Skeletal muscle tissue (tissue), 3 donors: ENCODE measurements at regions not wholly inside any gene's neighbourhood (a gene's known extent, or its start where the extent isn't known, plus 50 kb on each side); places are given as distances from the start of the nearest gene placed in this dataset.

ENCODE experiments used
- H3K27ac ChIP-seq: one replicate; pipeline ENCODE4 v1.7.0; 2013; ENCODE audit warnings: mild to moderate bottlenecking, low read depth, low read length, inconsistent platforms
- H3K27me3 ChIP-seq, 3 donors: one replicate each; pipeline ENCODE4 v1.7.0; 2013; ENCODE audit warnings: low read length in 3 of 3; ENCODE audit not compliant: control insufficient read depth in 3 of 3, insufficient read depth in 3 of 3
- H3K36me3 ChIP-seq, 3 donors: one replicate each; pipeline ENCODE4 v1.7.0; 2013; ENCODE audit warnings: low read length in 3 of 3; ENCODE audit not compliant: control insufficient read depth in 3 of 3, insufficient read depth in 3 of 3
- H3K4me1 ChIP-seq, 3 donors: one replicate each; pipeline ENCODE4 v1.7.0; 2013; ENCODE audit warnings: low read length in 3 of 3, mild to moderate bottlenecking in 3 of 3; ENCODE audit not compliant: control insufficient read depth in 3 of 3, insufficient read depth in 3 of 3
- H3K4me3 ChIP-seq, 3 donors: one replicate each; pipeline ENCODE4 v1.7.0; 2013; ENCODE audit warnings: low read length in 3 of 3
- H3K9ac ChIP-seq, 3 donors: one replicate each; pipeline ENCODE4 v1.7.0; 2013; ENCODE audit warnings: low read length in 3 of 3, mild to moderate bottlenecking in 3 of 3, moderate library complexity in 2 of 3, low read depth in 1 of 3
- H3K9me3 ChIP-seq, 3 donors: one replicate each; pipeline ENCODE4 v1.7.0; 2013; ENCODE audit warnings: low read length in 3 of 3; ENCODE audit not compliant: control insufficient read depth in 3 of 3
- donor health status: Osteomylitis.

DNA sequence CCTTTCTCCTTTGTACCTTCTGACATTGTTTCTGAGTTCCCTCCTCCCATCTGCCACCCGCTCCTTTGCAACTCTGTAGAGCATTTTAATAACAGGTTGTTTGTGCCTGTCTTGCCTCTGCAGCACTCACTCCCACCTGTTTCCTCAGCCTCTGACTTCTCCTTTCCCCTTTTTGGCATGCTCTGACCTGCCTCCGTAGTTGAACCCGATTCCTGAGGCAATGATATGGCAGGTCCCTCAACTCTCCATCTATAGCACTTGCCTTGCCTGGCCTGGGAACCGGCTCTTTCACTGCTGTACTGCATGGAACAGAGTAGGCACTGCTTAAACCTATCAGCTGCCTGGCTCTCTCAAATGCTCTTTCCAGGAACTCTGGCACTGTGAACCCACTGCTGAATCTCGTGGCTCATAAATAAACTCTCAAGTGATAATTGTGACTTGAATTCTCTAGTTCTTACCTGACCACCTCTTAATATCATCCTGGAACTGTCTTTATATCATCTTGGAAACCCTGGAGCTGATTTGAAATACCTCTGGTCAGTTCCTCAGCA lies 50.3 kb downstream of the UTRN start:
- peak overlapping the region in 1 of 3 donors; percentile 8 for H3K9ac ChIP-seq
- H3K27me3 ChIP-seq: no peaks in the 10 kb centered on the region
- H3K36me3 ChIP-seq: no peaks in the 10 kb centered on the region
- H3K27ac ChIP-seq: no peak overlapping the region
- H3K4me3 ChIP-seq: peak overlapping the region in 2 of 3 donors; percentile 55 to 67
- H3K9me3 ChIP-seq: no peaks in the 10 kb centered on the region
- H3K4me1 ChIP-seq: peaks cover 33 to 47% (median 39%) of the 10 kb centered on the region in 3 donors

DNA sequence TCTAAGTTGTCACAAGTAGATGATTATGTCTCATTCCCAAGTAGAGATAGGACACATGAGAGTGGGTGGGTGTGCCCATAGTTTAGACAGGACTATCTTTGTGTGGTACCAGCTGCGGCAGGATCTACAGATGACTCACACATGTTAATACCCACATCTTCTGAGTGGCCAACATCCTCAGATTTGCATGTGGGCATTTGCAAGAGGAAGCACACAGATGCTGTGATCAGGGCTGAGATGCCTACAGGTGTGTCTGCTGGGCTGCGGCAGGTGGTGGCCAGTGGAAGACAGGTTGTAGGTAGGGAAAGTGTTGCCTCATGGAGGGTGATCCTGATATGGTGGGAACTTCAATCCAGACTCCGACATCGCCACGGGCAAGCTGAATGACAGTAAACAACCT lies 50.8 kb downstream of the UTRN start:
- peaks cover 31 to 45% (median 35%) of the 10 kb centered on the region in 3 donors for H3K4me1 ChIP-seq
- H3K9me3 ChIP-seq: no peaks in the 10 kb centered on the region
- H3K4me3 ChIP-seq: no peak overlapping the region
- no peak overlapping the region for H3K9ac ChIP-seq
- no peaks in the 10 kb centered on the region for H3K27me3 ChIP-seq
- H3K36me3 ChIP-seq: no peaks in the 10 kb centered on the region
- no peak overlapping the region for H3K27ac ChIP-seq

DNA sequence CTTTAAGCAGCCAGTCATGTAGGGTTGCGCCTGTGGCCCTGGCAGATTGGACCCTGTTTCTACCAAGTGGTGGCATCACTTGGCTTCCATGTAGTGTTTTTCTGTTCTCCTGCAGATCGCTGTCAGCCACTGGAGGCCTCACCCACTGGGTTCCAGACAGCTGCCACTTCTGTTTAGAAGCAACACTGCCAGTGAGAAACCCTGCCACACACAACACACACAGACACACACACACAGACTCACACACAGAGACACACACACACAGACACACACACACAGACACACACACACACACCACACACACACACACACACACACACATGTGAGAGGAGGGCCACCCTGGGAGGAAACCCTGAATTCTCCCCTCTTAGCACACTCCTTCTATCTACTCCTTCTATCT lies 51.8 kb downstream of the UTRN start:
- H3K27ac ChIP-seq: no peak overlapping the region
- H3K27me3 ChIP-seq: no peaks in the 10 kb centered on the region
- no peaks in the 10 kb centered on the region for H3K9me3 ChIP-seq
- no peaks in the 10 kb centered on the region for H3K36me3 ChIP-seq
- H3K9ac ChIP-seq: no peak overlapping the region
- no peak overlapping the region for H3K4me3 ChIP-seq
- H3K4me1 ChIP-seq: peaks cover 28 to 45% (median 32%) of the 10 kb centered on the region in 3 donors

DNA sequence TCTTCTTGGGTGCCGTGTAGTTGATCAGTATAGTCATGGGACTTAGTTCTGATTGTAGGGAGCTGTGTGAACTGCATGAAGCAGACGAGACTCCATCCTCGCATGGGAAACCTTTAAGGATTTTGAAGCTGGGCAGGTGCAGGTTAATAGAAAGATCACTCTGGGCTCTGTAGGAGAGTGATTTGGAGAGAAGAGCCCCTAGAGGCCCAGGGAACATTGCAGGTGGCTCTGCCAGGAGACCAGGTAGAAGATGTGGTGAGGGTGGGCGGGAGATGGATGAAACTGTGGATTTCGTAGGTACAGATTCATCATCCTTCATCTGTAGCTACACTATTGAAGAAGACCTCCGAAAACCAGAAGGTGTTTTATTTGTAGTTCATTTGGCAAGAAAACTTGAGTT lies 53.3 kb downstream of the UTRN start:
- Histone ChIP-seq H3K4me1 (peaks cover 28 to 47% (median 35%) of the 10 kb centered on the region in 3 donors), H3K36me3 (no peaks in the 10 kb centered on the region), H3K9ac (no peak overlapping the region), H3K27ac (no peak overlapping the region), H3K27me3 (no peaks in the 10 kb centered on the region), H3K4me3 (no peak overlapping the region), H3K9me3 (no peaks in the 10 kb centered on the region)

DNA sequence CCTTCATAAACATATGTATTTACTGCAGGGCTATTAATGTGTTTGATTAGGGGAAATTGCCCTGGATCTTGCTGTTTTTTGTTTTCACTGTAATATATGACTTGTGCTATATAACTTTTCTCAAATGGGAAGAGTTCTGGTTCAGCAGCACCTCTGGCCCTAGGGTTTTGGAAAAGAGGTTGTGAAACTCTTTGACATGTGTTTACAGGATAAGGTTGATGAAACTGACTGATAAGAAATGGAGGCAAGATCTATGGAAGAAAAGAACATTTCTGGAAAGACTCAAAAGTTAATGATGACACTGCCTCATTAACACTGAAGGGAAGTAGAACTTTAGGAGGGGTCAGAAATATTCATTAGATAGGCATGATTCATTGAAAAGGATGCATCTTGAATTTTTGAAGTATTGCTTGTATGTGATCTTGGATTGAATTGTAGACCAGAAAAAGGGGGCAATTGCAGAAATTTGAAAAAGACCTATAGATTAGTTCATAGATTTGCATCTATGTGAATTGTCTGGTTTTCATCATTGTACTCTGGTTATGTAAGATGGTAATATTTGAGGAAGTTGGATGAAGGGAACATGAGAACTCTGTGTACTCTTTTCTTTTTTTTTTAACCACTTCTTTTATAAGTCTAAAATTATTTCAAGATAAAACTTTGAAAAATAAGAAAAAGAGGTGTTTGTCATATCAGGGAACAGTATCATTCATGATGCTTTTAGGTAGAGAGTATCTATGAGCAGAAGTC lies 54.0 kb downstream of the UTRN start:
- H3K9ac ChIP-seq: no peak overlapping the region
- H3K27me3 ChIP-seq: no peaks in the 10 kb centered on the region
- no peak overlapping the region for H3K4me3 ChIP-seq
- H3K36me3 ChIP-seq: no peaks in the 10 kb centered on the region
- H3K27ac ChIP-seq: no peak overlapping the region
- peaks cover 34 to 47% (median 35%) of the 10 kb centered on the region in 3 donors for H3K4me1 ChIP-seq
- no peaks in the 10 kb centered on the region for H3K9me3 ChIP-seq

DNA sequence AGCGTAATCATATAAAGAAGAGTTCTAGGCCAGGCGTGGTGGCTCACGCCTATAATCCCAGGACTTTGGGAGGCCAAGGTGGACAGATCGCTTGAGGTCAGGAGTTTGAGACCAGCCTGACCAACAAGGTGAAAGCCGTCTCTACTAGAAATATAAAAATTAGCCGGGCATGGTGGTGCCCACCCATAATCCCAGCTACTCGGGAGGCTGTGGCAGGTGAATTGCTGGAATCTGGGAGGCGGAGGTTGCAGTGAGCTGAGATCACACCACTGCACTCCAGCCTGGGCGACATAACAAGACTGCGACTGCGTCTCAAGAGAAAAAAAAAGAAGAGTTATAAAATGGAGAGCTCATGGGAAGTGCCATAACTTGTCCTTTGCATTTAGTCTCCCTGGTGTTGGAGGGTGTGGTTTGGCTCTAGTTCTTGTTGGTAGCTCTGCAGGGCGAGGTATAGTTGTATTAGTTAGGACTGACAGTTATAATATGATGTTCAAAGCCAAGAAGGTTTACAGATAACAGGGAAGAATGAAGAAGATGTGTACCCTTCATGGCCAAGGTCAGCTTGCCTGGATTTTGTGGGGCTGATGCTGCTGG lies 54.8 kb downstream of the UTRN start:
- Histone ChIP-seq H3K27me3 (no peaks in the 10 kb centered on the region), H3K9me3 (no peaks in the 10 kb centered on the region), H3K4me1 (peaks cover 28 to 40% (median 30%) of the 10 kb centered on the region in 3 donors), H3K4me3 (no peak overlapping the region), H3K36me3 (no peaks in the 10 kb centered on the region), H3K9ac (no peak overlapping the region), H3K27ac (no peak overlapping the region)

DNA sequence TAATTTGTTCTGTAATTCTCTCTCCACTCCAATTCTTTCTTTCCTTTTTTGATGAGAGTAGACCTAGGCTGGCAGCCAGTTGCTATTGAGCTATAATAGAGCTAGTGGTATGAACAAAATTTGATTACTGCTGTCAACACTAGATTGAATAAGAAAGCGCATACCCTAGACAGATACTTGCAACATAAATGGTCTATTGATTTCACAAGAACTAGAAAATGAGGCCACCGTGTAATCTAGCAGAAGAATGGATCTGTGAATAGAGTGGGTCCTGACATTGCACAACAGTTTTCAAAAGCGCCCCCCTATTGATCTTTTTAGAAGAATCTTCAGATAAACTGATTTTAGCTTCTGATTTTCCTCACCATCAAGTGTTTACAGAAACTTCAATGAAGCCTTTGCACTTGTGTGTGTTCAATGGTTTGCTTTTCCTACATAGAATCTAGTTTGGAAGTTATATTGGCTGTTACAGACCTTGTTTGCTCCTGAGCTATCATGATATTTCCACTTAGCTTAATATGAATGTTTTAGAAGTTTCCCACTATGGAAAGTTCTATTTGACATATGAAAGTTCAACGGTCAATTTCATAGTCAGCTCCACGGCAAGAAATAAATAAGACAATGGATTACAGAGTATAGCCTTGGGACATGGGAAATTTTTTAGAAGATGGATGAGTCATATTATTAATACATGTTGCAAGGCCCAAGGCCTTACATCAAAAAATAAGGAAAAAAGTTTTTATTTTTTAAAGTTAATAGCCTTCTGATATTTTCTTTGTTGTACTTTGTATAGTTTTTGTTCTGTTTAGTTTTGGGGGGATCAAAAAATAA lies 55.6 kb downstream of the UTRN start:
- Histone ChIP-seq H3K4me3 (no peak overlapping the region), H3K4me1 (peaks cover 22 to 32% (median 22%) of the 10 kb centered on the region in 3 donors), H3K27me3 (no peaks in the 10 kb centered on the region), H3K9ac (no peak overlapping the region), H3K36me3 (no peaks in the 10 kb centered on the region), H3K27ac (no peak overlapping the region), H3K9me3 (no peaks in the 10 kb centered on the region)

DNA sequence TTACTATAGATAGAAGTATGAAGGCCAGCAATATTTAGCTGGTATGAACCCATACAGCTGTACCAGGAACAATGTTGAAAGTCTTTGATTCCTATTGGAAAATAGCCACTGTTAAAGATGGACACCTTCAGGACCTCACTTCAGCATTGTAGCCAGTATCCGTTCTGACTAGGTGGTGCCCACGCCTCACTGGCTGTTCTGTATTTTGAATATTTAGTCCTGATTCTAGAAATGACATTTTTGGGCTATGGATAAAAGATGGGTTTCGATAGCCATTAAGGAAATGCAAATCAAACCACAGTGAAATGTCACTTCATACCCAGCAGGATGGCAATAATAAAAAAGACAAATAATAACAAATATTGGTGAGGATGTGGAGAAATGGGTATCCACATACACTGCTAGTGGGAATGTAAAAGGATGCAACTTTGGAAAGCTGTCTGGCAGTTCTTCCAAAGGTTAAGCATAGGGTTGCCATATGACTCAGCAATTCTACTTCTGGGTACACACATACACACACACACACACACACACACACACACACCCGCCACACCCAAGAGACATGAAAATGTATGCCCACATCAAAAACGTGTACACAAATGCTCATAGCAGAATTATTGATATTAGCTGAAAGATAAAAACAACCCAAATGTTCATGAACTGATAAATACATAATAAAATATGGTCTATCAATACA lies 56.8 kb downstream of the UTRN start:
- Histone ChIP-seq H3K9me3 (no peaks in the 10 kb centered on the region), H3K4me3 (no peak overlapping the region), H3K36me3 (no peaks in the 10 kb centered on the region), H3K9ac (no peak overlapping the region), H3K27ac (no peak overlapping the region), H3K4me1 (peaks cover 16 to 24% (median 21%) of the 10 kb centered on the region in 3 donors), H3K27me3 (no peaks in the 10 kb centered on the region)

DNA sequence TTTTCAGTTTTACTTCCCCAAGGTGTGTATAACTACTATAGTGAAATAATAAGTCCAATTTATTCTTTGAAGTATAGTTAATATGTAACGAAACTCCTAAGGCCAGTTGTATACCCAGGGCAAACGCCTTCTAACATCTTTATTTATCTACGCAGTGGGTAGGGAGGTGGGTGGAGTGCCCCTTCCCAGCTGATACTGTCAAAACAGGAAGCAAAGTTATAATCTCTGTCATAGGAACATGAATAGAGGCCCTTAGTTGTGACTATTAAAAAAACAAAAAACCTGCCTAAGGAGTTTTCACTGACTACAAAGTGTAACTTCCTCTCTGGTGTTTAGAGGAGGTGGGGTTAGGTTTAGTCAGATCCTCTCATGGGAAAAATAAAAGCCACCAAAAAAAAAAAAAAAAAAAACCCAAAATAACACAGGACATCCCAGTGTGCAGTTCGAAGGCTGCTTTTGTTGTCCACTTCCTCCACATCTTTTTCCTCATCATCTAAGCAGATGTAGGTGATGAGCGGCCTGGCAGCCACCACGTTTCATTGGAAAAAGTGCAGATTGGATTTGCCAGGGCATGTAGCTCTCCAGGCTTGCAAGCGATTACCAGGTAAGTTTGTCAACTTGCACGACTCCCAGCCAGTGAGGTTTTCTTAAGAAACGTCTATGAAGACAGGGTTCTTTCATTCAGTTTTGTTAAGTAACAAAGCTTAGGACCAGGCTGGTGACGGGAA lies 58.7 kb downstream of the UTRN start:
- H3K9ac ChIP-seq: peak overlapping the region in 1 of 3 donors; percentile 48
- no peaks in the 10 kb centered on the region for H3K9me3 ChIP-seq
- H3K27ac ChIP-seq: peak overlapping the region; percentile 45
- H3K4me1 ChIP-seq: peaks cover 20 to 34% (median 30%) of the 10 kb centered on the region in 3 donors
- H3K4me3 ChIP-seq: peak overlapping the region in 1 of 3 donors; percentile 28
- no peaks in the 10 kb centered on the region for H3K36me3 ChIP-seq
- no peaks in the 10 kb centered on the region for H3K27me3 ChIP-seq
